GM12891 (cell line): ENCODE measurements at regions not wholly inside any gene's neighbourhood (a gene's known extent, or its start where the extent isn't known, plus 50 kb on each side); places are given as distances from the start of the nearest gene placed in this dataset.
A peak's percentile ranks its signal among the peaks of the same experiment; 100 is the strongest.

ENCODE experiments used
- DNase-seq: peaks from one replicate; pipeline ENCODE4 v3.0.0; 2011; ENCODE audit warnings: low spot score; ENCODE audit not compliant: insufficient read length
- FAIRE-seq: peaks from 2 replicates; lab custom pipeline; 2011; peaks lifted over from hg19 to GRCh38; lab: Jason Lieb, UNC
- PAX5 ChIP-seq: IDR thresholded peaks from 2 replicates; pipeline ENCODE4 v1.6.1; 2011; ENCODE audit warnings: low read length, moderate library complexity, mild to moderate bottlenecking; ENCODE audit not compliant: insufficient read depth, severe bottlenecking
- POLR2A ChIP-seq: IDR thresholded peaks from 2 replicates; pipeline ENCODE4 v1.6.1; 2011; ENCODE audit warnings: low read depth, low read length, control low read depth
- POLR2AphosphoS5 ChIP-seq: IDR thresholded peaks from 2 replicates; pipeline ENCODE4 v1.6.1; 2011; ENCODE audit warnings: low read depth, low read length, control low read depth
- POU2F2 ChIP-seq: IDR thresholded peaks from 2 replicates; pipeline ENCODE4 v1.6.1; 2011; ENCODE audit warnings: low read depth, mild to moderate bottlenecking, control low read depth, low read length, moderate library complexity
- SPI1 ChIP-seq: IDR thresholded peaks from 2 replicates; pipeline ENCODE4 v1.6.1; 2011; ENCODE audit warnings: low read depth, low read length, control low read depth
- TAF1 ChIP-seq: IDR thresholded peaks from 2 replicates; pipeline ENCODE4 v1.6.1; 2011; ENCODE audit warnings: low read depth, low read length, control low read depth

DNA sequence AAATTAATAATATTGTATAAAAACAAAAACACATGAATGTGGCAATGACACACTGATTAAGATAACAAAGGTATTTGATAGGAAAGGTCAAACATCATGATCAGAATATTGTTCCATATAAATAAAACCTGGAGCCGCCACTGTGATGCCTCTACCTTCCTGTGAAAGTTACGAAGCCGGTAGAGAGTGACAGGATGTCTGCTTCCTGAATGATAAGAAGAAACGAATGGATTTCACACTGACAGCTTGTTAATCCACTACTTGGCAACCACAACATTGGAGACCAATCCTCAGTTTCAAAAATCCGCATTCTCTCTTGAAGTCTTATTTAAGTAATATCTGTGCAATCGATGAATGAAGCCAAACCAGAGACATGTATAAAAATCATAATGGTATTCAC is 315.1 kb downstream of the HDGFL1 start:
- TF ChIP-seq SPI1, result no peak
- no peak for TF ChIP-seq POLR2A
- TF ChIP-seq POLR2AphosphoS5, result no peak
- TF ChIP-seq POU2F2, result no peak
- no peak for TF ChIP-seq PAX5
- TF ChIP-seq TAF1, result no peak
- FAIRE-seq (no peak), DNase-seq (no peak)

DNA sequence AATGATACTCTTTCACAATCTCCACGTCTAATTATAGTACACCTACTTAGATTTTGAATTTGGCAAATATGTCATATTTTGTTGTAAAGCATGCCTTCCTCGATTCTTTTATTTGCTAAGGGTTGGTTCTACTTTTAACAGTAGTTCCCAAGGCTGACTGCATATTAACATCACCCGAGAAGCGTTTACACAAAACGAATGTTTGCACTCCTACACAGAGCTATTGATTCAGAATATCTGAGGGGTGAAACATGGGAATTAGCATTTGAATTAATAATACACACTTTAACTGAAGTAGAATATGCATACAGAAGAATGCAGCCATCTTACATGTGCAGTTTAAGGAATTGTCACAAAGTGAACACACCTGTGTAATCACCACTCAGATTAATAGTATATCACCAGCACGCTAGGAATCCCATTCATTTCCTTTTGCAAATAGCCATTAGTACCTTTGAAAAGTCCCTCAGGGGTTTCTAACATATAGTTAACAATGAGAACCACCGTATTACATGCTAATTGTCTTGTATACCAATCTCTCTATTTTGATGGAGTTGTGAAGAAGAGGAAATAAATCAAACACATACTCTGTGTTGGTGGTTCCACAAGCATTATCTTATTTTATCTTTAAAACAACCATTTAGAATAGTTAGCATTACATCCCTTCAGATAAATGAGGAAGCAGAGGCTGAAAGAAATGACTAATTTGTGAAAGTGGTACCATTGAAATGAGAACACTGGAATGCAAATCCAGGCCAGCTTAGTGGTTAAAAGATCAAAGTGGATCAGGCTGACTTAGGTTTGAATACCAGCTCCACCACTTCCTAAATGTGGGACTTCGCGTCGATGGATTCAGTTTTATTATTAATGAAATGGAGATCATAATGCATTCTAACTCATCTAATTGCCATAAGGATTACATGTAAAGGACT is 317.6 kb downstream of the HDGFL1 start:
- DNase-seq (no peak), FAIRE-seq (no peak)
- TF ChIP-seq SPI1 (peak; percentile 69), TAF1 (no peak)

DNA sequence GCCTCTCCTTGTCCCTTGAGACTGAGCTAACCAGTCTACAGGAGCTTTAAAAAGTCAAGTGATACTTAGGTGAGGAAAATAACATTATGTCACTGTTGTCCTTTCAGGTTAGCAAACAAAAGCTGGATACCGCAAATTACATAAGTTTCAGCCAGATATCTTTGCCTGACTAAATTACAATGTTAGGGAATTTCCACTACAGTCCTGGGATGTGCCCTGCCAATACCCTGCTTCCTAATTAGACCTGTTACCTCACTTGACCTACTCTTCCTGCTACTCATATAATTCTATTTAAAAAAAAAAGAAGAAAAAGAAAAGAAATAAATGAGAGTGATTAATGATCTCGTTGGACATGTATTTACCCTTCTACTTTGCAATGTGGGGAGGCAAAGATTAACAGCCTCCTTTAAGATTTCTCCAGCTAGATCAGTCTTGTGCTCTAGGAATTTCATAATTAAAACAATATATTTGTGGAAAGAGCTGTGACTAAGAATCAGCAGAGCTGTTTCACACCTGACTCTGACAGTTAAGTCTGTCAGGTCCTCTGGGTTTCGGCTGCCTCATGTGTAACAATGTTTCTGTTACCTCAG is 318.9 kb downstream of the HDGFL1 start:
- TF ChIP-seq POLR2A (no peak), PAX5 (no peak)
- no peak for DNase-seq
- FAIRE-seq, result no peak

DNA sequence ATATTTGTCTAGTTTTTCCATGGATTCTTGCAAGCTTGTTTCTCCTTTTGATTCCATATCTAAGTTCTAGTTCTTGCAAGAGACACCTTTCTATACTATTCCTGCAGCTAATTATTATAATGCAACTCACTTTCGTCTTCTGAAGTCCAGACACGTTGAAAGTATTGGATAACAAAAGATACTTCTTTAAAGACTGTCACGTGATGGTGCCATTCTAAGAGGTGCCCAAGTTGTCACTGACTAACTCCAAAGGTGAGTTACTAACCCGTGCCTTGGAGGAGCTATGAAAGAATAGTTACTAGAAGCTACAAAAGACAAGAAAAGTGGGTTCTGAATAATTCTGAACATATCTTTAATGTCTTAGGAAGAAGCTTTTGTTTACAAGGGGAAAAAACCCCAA is 322.6 kb downstream of the HDGFL1 start:
- no peak for FAIRE-seq

DNA sequence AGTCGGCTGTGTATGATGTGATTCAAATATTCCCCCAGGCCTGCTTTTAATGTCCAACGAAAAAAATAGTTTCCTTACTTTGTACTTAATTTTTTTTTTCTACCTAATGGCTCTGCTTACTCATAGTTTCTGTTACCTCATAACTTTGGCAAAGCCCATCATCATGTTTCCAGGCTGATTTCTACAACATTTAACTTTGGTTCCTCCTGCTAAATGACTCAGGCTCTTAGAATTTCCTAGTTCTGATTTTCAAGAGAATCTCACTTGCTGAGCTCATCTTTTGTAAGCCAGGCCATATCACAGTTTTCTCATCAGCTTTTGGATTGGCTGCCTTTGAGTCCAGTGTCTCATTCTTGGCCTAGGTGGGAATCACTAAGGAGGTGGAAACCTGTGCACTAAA is 323.1 kb downstream of the HDGFL1 start:
- TF ChIP-seq PAX5 (no peak), TAF1 (no peak)
- no peak for FAIRE-seq
- DNase-seq, result no peak

More for the DNA sequence above, 322.6 kb downstream of the HDGFL1 start:
- TF ChIP-seq TAF1 (no peak), POU2F2 (no peak), SPI1 (no peak), PAX5 (no peak), POLR2A (no peak), POLR2AphosphoS5 (no peak)
- no peak for DNase-seq

DNA sequence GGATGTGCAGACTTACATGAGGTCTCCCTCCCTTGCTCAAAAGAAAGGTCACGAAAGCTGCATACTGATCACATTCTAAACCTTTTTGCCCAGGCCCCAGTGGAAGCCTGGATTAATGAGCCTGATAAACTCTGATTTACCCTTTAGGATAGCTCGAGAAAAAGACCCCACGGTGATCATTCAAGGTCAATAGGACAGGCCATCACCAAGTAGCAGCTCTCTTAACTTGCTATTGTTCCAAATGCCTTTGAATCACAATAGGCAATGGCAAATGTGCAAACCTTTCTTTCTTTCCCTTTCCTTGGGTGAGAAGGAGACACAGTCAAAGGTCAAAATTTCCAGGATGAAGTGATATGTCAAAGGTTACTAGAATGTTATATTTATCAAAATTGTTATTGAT is 327.3 kb downstream of the HDGFL1 start:
- FAIRE-seq (no peak), DNase-seq (no peak)
- TF ChIP-seq SPI1 (no peak), POLR2AphosphoS5 (no peak), PAX5 (no peak)

DNA sequence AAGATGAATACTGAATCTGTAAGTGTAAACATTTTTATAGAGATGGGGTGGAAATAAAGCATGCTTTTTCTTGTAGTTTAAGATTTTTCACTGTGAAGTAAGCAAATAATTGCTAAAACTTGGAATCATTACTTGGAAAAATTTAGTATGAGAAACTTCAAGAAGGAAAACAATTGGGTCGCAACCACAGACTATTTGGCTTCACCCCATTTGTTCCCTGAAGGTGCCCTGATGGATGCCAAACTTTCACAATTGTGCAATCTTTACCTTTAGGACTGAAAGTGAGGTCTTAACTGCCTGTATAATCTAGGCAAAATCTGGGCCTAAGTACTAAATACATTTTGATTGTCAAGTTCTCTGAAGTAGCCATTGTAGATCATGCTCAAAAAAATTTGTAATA is 330.1 kb downstream of the HDGFL1 start:
- TF ChIP-seq POLR2AphosphoS5, result no peak
- TF ChIP-seq PAX5, result no peak
- TF ChIP-seq SPI1, result no peak
- no peak for TF ChIP-seq POLR2A
- no peak for TF ChIP-seq POU2F2
- no peak for TF ChIP-seq TAF1
- no peak for FAIRE-seq
- no peak for DNase-seq

DNA sequence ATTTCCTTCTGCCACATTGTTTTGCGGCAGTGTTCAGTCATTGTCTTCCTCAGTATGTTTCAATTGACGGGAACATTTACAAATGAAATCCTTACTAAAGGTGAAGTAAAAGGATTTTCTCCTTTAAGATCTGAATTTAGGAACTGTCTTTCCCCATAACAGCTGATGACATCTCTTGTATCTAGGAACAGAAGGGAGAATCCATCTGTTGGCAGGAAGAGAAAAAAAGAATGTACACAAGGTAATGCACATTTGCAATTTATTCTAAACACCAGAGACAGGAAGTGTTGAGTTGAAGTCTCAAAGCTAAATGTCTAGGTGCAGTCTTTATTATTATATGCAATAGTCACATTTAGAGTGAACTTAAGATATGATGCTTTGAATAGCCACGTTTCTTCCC is 334.5 kb downstream of the HDGFL1 start:
- DNase-seq, result no peak
- TF ChIP-seq POU2F2 (no peak), SPI1 (no peak), POLR2AphosphoS5 (no peak)
- FAIRE-seq, result no peak

DNA sequence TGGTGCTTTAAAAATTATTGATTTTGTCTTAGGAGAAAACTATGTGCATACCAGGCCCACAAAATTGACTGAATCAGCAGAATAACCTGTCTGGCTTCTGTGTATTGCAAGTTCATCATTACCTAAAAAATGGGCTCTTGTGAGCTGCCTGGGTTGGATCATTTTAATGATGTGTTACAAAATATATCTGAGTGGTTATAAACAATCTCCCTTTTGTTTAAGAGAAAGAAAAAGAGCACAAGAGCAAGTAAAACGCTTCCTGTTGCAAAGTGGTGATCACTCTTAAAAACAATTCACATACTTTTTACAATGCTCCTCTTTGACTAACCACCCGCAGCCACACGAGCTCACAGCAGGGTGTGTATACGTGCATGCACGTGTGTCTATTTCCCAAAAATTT is 335.1 kb downstream of the HDGFL1 start:
- TF ChIP-seq PAX5, result no peak
- TF ChIP-seq TAF1, result no peak
- no peak for TF ChIP-seq POLR2A
- no peak for TF ChIP-seq POLR2AphosphoS5
- FAIRE-seq, result no peak

DNA sequence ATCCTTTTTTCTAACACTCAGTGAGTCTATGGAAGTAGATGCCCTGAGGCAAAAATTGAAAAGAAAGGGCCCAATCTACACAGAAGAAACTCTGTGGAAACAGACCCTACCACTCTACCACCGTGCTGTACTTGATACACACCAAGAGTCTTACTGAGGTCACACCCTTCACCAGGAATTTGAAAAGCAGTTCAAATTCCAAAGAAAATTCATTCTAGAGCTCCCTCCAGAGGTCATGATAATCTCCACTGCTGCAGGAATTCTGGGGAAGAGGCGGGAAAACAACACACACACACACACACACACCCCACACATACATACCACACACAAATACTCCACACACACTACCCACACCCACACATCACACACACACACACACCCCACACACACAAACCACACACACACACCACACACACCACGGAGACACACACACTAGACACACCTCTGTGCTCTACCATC is 336.8 kb downstream of the HDGFL1 start:
- FAIRE-seq (no peak), DNase-seq (no peak)
- TF ChIP-seq SPI1 (no peak), TAF1 (no peak)

More for the DNA sequence above, 335.1 kb downstream of the HDGFL1 start:
- no peak for DNase-seq

DNA sequence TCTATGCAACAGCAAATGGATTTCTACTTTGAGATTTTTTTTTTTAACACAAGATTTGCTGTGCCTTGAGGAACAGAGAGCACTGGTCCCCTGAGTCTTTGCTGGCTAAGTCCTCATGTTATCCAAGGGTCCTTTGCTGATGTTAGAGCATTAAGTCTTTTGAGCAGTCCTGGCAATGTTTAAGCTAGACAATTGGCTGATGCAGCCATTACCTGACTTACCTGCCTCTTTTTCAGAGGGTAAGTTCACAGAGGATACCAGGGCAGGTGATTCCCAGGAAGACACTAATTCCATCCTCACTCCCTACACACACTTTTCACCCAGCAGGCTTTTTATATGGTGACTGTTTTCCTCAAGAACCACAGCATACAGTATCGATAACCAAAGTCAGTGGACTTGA is 337.7 kb downstream of the HDGFL1 start:
- no peak for TF ChIP-seq POLR2A
- DNase-seq (no peak), FAIRE-seq (no peak)

DNA sequence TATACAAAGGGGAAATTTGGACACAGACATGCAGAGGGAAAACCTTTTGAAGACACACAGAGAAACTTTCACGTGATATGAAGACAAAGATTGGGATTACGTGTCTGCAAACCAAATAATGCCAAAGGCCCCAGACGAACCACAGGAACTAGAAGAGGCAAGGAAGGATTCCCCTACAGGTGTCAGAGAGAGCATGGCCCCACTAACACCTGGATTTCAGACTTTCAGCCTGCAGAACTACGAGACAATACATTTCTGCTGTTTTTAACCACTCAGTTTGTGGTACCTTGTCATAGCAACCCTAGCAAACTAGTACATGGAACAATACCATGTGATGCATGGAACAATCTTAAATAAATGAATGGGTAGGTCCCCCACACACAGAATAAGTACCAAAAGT is 341.0 kb downstream of the HDGFL1 start:
- DNase-seq (no peak), FAIRE-seq (no peak)
- TF ChIP-seq POLR2AphosphoS5 (no peak), SPI1 (no peak), POU2F2 (no peak), POLR2A (no peak), TAF1 (no peak), PAX5 (no peak)

DNA sequence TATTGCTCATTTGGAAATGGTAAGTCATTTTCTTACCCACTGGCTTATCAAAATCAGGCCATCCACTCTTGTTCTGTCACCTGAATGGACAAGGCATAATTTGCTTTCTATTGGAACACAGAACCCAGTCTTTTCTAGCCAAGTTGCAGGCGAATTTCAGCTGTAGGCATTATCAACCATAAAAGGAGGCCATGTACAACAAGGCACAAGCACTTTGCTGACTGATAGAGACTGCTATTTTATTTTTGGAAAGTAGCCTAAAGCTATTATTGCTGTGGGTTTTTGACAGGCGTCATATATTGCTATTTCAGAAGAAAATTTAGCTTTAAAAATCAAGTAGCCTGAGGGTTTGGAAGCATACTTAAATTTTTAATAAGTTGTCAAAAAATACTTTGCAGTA is 344.2 kb downstream of the HDGFL1 start:
- no peak for FAIRE-seq
- no peak for DNase-seq
- TF ChIP-seq TAF1 (no peak), SPI1 (no peak), POU2F2 (no peak), POLR2AphosphoS5 (no peak), POLR2A (no peak), PAX5 (no peak)
